ENCODE measurements at regions not wholly inside any gene's neighbourhood (a gene's known extent, or its start where the extent isn't known, plus 50 kb on each side); places are given as distances from the start of the nearest gene placed in this dataset.

GRCh38 chr1:5563861-5564577 is 428.2 kb downstream of the NPHP4 start:
- TF ChIP-seq POLR2A (IDR thresholded peaks at IDR 0.05; ENCODE audit: borderline replicate concordance, extremely low read depth, insufficient read depth, insufficient read length), result no peak
- no peak for TF ChIP-seq CTCF (IDR thresholded peaks at IDR 0.05 in 2 of 3, conservative IDR thresholded peaks at IDR 0.05 in 1 of 3; ENCODE audit: borderline replicate concordance in 1 of 3, insufficient read depth in 1 of 3, low read depth in 2 of 3, low read length in 2 of 3)
- TF ChIP-seq ELF1 (IDR thresholded peaks at IDR 0.05; ENCODE audit: borderline replicate concordance, low read depth), result no peak
- TF ChIP-seq ZBTB33 (IDR thresholded peaks at IDR 0.05; ENCODE audit: extremely low read depth, insufficient replicate concordance, low read length), result no peak
- no peak for TF ChIP-seq RAD21 (IDR thresholded peaks at IDR 0.05; ENCODE audit: low read depth)
- TF ChIP-seq JUND (IDR thresholded peaks at IDR 0.05), result no peak

Data from HCT116 (cell line).